ENCODE measurements at regions not wholly inside any gene's neighbourhood (a gene's known extent, or its start where the extent isn't known, plus 50 kb on each side); places are given as distances from the start of the nearest gene placed in this dataset.

DNA sequence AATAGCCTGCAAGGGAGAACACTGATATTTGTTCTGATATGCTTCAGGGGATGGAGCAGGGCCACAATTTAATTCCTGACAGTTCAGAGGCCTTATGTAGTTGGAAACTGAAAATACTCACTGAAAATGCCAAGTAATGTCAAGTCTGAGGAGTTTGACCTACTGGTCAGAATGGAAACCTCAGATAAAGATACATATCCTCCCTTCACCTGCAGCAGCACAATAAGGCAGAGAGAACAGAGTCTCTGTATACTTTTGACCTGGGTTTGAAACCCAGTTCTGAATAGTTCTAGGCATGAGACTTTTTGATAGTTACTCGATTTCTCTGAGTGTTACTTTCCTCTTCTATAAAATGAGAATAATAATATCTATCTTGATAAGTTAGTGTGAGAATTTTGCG is 65.8 kb upstream of the TRPC5 start:
- Mint-ChIP-seq H3K4me1 (ENCODE audit: unreplicated experiment) (no peaks in the 10 kb centered on the region), H3K36me3 (ENCODE audit: unreplicated experiment) (no peaks in the 10 kb centered on the region), H3K4me3 (ENCODE audit: unreplicated experiment) (no peak overlapping the region), H3K9me3 (ENCODE audit: unreplicated experiment) (peaks cover 5% of the 10 kb centered on the region), H3K27ac (ENCODE audit: unreplicated experiment) (no peak overlapping the region), H3K27me3 (ENCODE audit: unreplicated experiment) (no peaks in the 10 kb centered on the region)
- no peak for DNase-seq (ENCODE audit: extremely low spot score, unreplicated experiment)
- TF ChIP-seq, protein P1, sequence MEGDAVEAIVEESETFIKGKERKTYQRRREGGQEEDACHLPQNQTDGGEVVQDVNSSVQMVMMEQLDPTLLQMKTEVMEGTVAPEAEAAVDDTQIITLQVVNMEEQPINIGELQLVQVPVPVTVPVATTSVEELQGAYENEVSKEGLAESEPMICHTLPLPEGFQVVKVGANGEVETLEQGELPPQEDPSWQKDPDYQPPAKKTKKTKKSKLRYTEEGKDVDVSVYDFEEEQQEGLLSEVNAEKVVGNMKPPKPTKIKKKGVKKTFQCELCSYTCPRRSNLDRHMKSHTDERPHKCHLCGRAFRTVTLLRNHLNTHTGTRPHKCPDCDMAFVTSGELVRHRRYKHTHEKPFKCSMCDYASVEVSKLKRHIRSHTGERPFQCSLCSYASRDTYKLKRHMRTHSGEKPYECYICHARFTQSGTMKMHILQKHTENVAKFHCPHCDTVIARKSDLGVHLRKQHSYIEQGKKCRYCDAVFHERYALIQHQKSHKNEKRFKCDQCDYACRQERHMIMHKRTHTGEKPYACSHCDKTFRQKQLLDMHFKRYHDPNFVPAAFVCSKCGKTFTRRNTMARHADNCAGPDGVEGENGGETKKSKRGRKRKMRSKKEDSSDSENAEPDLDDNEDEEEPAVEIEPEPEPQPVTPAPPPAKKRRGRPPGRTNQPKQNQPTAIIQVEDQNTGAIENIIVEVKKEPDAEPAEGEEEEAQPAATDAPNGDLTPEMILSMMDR (IDR thresholded peaks at IDR 0.05) = no peak

DNA sequence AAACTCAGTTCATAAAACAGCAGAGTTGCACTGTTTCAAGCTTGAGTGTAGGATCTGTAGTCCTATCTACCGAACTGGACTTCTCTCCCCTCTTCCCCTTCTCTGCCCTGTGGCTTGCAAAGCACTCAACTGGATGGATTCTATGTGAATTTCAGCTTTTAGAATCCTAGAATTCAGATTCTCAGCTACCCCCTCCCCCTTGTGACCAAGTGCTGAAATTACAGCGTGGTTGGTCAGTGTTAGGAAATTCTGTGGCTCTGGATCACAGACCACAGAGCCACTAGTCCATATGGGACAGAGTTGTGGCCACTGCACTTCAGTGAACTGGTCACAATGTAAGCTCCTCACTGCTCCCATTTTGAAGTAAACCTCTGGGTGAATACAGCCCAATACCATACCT is 64.6 kb upstream of the TRPC5 start:
- Mint-ChIP-seq H3K4me1 (ENCODE audit: unreplicated experiment) (no peaks in the 10 kb centered on the region), H3K36me3 (ENCODE audit: unreplicated experiment) (no peaks in the 10 kb centered on the region), H3K27me3 (ENCODE audit: unreplicated experiment) (no peaks in the 10 kb centered on the region), H3K9me3 (ENCODE audit: unreplicated experiment) (no peaks in the 10 kb centered on the region), H3K27ac (ENCODE audit: unreplicated experiment) (no peak overlapping the region), H3K4me3 (ENCODE audit: unreplicated experiment) (no peak overlapping the region)
- TF ChIP-seq, protein P1 (IDR thresholded peaks at IDR 0.05) = peak; percentile 35
- no peak for DNase-seq (ENCODE audit: extremely low spot score, unreplicated experiment)

DNA sequence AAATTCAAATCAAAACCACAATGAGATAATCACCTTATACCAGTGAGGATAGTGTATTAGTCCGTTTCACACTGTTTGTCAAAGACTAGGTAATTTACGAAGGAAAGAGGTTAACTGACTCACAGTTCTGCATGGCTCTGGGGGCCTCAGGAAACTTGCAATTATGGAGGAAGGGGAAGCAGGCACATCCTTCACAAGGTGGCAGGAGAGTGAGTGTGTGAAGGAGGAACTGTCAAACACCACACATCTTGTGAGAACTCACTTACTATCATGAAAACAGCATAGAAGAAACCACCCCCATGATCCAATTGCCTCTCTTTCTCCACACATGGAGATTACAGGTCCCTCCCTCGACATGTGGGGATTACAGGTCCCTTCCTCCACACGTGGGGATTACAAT is 54.7 kb upstream of the TRPC5 start:
- peaks cover 4% of the 10 kb centered on the region for H3K9me3 Mint-ChIP-seq (ENCODE audit: unreplicated experiment)
- no peak overlapping the region for H3K27ac Mint-ChIP-seq (ENCODE audit: unreplicated experiment)
- H3K4me3 Mint-ChIP-seq (ENCODE audit: unreplicated experiment) = no peak overlapping the region
- H3K36me3 Mint-ChIP-seq (ENCODE audit: unreplicated experiment) = no peaks in the 10 kb centered on the region
- H3K27me3 Mint-ChIP-seq (ENCODE audit: unreplicated experiment) = no peaks in the 10 kb centered on the region
- TF ChIP-seq, protein P1 (IDR thresholded peaks at IDR 0.05) = no peak
- no peaks in the 10 kb centered on the region for H3K4me1 Mint-ChIP-seq (ENCODE audit: unreplicated experiment)
- DNase-seq (ENCODE audit: extremely low spot score, unreplicated experiment) = no peak
